A549 (cell line): ENCODE measurements at regions not wholly inside any gene's neighbourhood (a gene's known extent, or its start where the extent isn't known, plus 50 kb on each side); places are given as distances from the start of the nearest gene placed in this dataset.

Experiments
- ATAC-seq, 2 experiments: fragments of 200-7000 bp in 1 of 2; fragments of >200 bp in 1 of 2; cut with Nextera tagmentation in 1 of 2; cut with Tn5 transposase in 1 of 2; 3 replicates each; pipeline versions ENCODE4 v1.8.0 to v1.9.1; 2018 to 2020; ENCODE audit warnings: mild to moderate bottlenecking in 1 of 2, moderate library complexity in 1 of 2
- CTCF ChIA-PET: fragments of 300-600 bp; sonication (Branson Sonifier 250); formaldehyde crosslinking; extraction: SDS; loops from one replicate; lab custom pipeline; 2021; ENCODE audit warnings: antibody characterized with exemption, inconsistent platforms; lab: Yijun Ruan, JAX
- POLR2A ChIA-PET: fragments of 350-600 bp; formaldehyde crosslinking; extraction: SDS; loops from one replicate; lab custom pipeline; 2021; ENCODE audit warnings: antibody characterized with exemption, inconsistent platforms; lab: Yijun Ruan, JAX
- DNase-seq, 2 experiments: peaks; one replicate each; pipeline versions ENCODE4 v3.0.0 to v3.0.0-alpha.2; 2011 to 2016; ENCODE audit warnings: low read depth in 1 of 2, low spot score in 1 of 2
- FAIRE-seq: peaks from 2 replicates; lab custom pipeline; 2011; peaks lifted over from hg19 to GRCh38; lab: Jason Lieb, UNC
- H3K27ac ChIP-seq, 2 experiments: fragments of >200 bp; sonication (Bioruptor Twin); formaldehyde crosslinking; 3 replicates each; pipeline ENCODE4 v1.5.1; 2016 to 2017
- H3K4me1 ChIP-seq: fragments of >200 bp; sonication (Bioruptor Twin); formaldehyde crosslinking; 3 replicates; pipeline ENCODE4 v1.6.1; 2016
- H3K4me2 ChIP-seq: fragments of >200 bp; sonication (Bioruptor Twin); formaldehyde crosslinking; 3 replicates; pipeline ENCODE4 v1.6.1; 2016
- H3K4me3 ChIP-seq: fragments of >200 bp; sonication (Bioruptor Twin); formaldehyde crosslinking; 3 replicates; pipeline ENCODE4 v1.5.1; 2016
- H3K9me3 ChIP-seq: fragments of >200 bp; sonication (Bioruptor Twin); formaldehyde crosslinking; 3 replicates; pipeline ENCODE4 v1.6.1; 2016
- BHLHE40 ChIP-seq: IDR thresholded peaks from 2 replicates; pipeline ENCODE4 v1.6.1; 2012; ENCODE audit warnings: low read depth, low read length, inconsistent platforms
- CBX8 ChIP-seq: fragments of 200-600 bp; sonication (generic); IDR thresholded peaks from 2 replicates; pipeline ENCODE4 v1.6.1; 2016
- CEBPB ChIP-seq, 2 experiments: fragments of >200 bp in 1 of 2; sonication (Bioruptor Twin) in 1 of 2; formaldehyde crosslinking in 1 of 2; IDR thresholded peaks; 2 replicates each; pipeline ENCODE4 v1.6.1; 2012 to 2016
- EHF ChIP-seq: fragments of 250-450 bp; sonication (Bioruptor Pico); IDR thresholded peaks from 2 replicates; pipeline ENCODE4 v1.5.0; 2020; ENCODE audit warnings: mild to moderate bottlenecking
- HDAC2 ChIP-seq: fragments of 200-600 bp; sonication (generic); IDR thresholded peaks from 2 replicates; pipeline ENCODE4 v1.6.1; 2016
- HMGXB4 ChIP-seq: fragments of 250-450 bp; sonication (Bioruptor Pico); IDR thresholded peaks from 2 replicates; pipeline ENCODE4 v1.5.0; 2021; ENCODE audit warnings: mild to moderate bottlenecking, moderate library complexity, borderline replicate concordance
- KDM1A ChIP-seq: fragments of 200-600 bp; sonication (generic); IDR thresholded peaks from 2 replicates; pipeline ENCODE4 v1.6.1; 2016; ENCODE audit warnings: low read depth, mild to moderate bottlenecking
- MAZ ChIP-seq: fragments of 150-350 bp; IDR thresholded peaks from 2 replicates; pipeline ENCODE4 v1.6.1; 2014; ENCODE audit warnings: antibody characterized with exemption, low read depth, low read length, borderline replicate concordance
- MYC ChIP-seq: IDR thresholded peaks from 2 replicates; pipeline ENCODE4 v1.6.1; 2012; ENCODE audit warnings: mild to moderate bottlenecking, inconsistent platforms, low read length, improper control_type of control experiment, borderline replicate concordance
- NFE2L2 ChIP-seq: fragments of 150-350 bp; conservative IDR thresholded peaks from 2 replicates; pipeline ENCODE4 v1.6.1; 2014; ENCODE audit warnings: low read length
- NR3C1 ChIP-seq: fragments of >200 bp; sonication (Bioruptor Twin); formaldehyde crosslinking; IDR thresholded peaks from 3 replicates; pipeline ENCODE4 v1.6.1; 2017
- POLR2A ChIP-seq: IDR thresholded peaks from 2 replicates; pipeline ENCODE4 v1.6.1; 2012; ENCODE audit warnings: mild to moderate bottlenecking, low read length
- POLR2AphosphoS2 ChIP-seq: conservative IDR thresholded peaks from 2 replicates; pipeline ENCODE4 v1.6.1; 2012; ENCODE audit warnings: low read length, improper control_type of control experiment, inconsistent platforms
- RAD21 ChIP-seq, 2 experiments: fragments of >200 bp in 1 of 2; sonication (Bioruptor Twin) in 1 of 2; formaldehyde crosslinking in 1 of 2; IDR thresholded peaks in 1 of 2; conservative IDR thresholded peaks in 1 of 2; 2 replicates in 1 of 2; 3 replicates in 1 of 2; pipeline ENCODE4 v1.6.1; 2012 to 2018; ENCODE audit warnings: inconsistent platforms in 1 of 2
- SREBF2 ChIP-seq: fragments of 450-650 bp; IDR thresholded peaks from 2 replicates; pipeline ENCODE4 v1.6.1; 2014; ENCODE audit warnings: mild to moderate bottlenecking, moderate library complexity
- USF2 ChIP-seq: fragments of 450-650 bp; IDR thresholded peaks from 2 replicates; pipeline ENCODE4 v1.6.1; 2014; ENCODE audit warnings: antibody characterized with exemption
- ZNF302 ChIP-seq: fragments of 250-450 bp; sonication (Bioruptor Pico); IDR thresholded peaks from 2 replicates; pipeline ENCODE4 v1.9.0; 2021; ENCODE audit warnings: inconsistent platforms, mild to moderate bottlenecking, moderate library complexity
- ZSCAN20 ChIP-seq: fragments of 250-450 bp; sonication (Bioruptor Pico); IDR thresholded peaks from 2 replicates; pipeline ENCODE4 v1.8.0; 2022; ENCODE audit warnings: mild to moderate bottlenecking, moderate library complexity
- WGBS: methylation state at CpG from one replicate; pipeline ENCODE4 v1.1.6; 2017; ENCODE audit errors: missing lambda C conversion rate; 5-methylcytosine and 5-hydroxymethylcytosine counted together
- TF ChIP-seq, protein P1 (sequence below): fragments of 150-350 bp; IDR thresholded peaks from 2 replicates; pipeline ENCODE4 v1.6.1; 2014; ENCODE audit warnings: low read depth, mild to moderate bottlenecking, low read length
- TF ChIP-seq, protein P2 (sequence below): fragments of 250-450 bp; sonication (Bioruptor Pico); IDR thresholded peaks from 2 replicates; pipeline ENCODE4 v1.5.0; 2020; ENCODE audit warnings: low read depth, mild to moderate bottlenecking, moderate library complexity
- TF ChIP-seq, protein P3 (sequence below): fragments of >200 bp; sonication (Bioruptor Twin); formaldehyde crosslinking; IDR thresholded peaks from 2 replicates; pipeline ENCODE4 v1.6.1; 2016

DNA sequence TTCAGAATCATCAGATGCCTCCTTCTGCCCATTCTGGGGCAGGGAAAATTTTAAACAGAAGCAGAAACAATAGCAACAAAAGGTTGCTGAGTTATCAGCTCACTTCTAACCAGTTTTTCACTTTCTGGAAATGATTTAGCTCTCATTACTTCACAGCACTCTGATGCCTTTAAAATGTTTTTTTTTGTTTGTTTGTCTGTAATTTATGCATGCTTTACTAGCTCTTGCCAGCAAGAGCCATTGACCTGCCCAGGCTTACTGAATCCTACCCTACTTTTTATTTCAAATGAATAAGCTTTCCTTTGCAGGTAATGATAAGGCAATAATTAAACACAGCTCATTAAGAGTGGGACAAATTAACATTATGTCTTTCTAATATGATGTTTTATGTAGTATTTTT is 466.1 kb upstream of the NOVA1 start:
- no peak for ATAC-seq
- Histone ChIP-seq H3K9me3 (no peaks in the 10 kb centered on the region), H3K4me3 (no peak overlapping the region), H3K27ac (no peak overlapping the region), H3K4me1 (no peaks in the 10 kb centered on the region), H3K4me2 (no peak overlapping the region)
- TF ChIP-seq EHF (CRISPR knock-in tag) = no peak
- no peak for TF ChIP-seq HMGXB4 (CRISPR knock-in tag)
- no peak for TF ChIP-seq USF2
- ChIA-PET CTCF (no interaction called here), POLR2A (no interaction called here)
- DNase-seq = no peak
- no peak for FAIRE-seq

DNA sequence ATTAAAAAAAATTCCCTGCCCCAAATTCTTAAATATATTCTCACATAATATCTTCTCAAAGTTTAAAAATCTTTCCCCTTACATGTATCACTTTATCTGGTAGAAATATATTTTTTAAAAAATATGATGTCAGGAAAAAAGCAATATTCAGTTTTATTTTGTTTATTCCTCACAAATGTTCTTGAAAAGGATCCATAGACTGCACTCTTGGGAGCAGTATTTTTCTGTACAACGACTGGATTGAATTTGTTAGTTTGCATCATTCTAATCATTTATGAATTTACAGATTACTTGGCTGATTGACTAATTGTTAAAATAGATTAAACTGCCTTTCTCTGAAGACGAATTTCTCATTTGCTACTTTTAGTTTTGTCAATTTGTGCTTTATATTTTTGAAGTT is 468.1 kb upstream of the NOVA1 start:
- Histone ChIP-seq H3K4me3 (no peak overlapping the region), H3K4me2 (no peak overlapping the region), H3K4me1 (no peaks in the 10 kb centered on the region)
- ATAC-seq (no peak), DNase-seq (no peak)
- CTCF ChIA-PET = no interaction called here
- WGBS = 3% methylated on average over 2 of the region's 2 CpGs
- TF ChIP-seq, protein P1, sequence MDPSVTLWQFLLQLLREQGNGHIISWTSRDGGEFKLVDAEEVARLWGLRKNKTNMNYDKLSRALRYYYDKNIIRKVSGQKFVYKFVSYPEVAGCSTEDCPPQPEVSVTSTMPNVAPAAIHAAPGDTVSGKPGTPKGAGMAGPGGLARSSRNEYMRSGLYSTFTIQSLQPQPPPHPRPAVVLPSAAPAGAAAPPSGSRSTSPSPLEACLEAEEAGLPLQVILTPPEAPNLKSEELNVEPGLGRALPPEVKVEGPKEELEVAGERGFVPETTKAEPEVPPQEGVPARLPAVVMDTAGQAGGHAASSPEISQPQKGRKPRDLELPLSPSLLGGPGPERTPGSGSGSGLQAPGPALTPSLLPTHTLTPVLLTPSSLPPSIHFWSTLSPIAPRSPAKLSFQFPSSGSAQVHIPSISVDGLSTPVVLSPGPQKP = no peak
- TF ChIP-seq MYC (no peak), CEBPB (IDR thresholded peaks at IDR 0.05) (no peak), POLR2A (no peak), ZSCAN20 (CRISPR knock-in tag) (no peak), BHLHE40 (no peak), ZNF302 (CRISPR knock-in tag) (no peak), CBX8 (no peak), RAD21 (conservative IDR thresholded peaks at IDR 0.05 in 1 of 2, IDR thresholded peaks at IDR 0.05 in 1 of 2) (no peak), MAZ (no peak), NR3C1 (no peak), KDM1A (no peak), POLR2AphosphoS2 (no peak), USF2 (no peak)
- TF ChIP-seq, protein P2, sequence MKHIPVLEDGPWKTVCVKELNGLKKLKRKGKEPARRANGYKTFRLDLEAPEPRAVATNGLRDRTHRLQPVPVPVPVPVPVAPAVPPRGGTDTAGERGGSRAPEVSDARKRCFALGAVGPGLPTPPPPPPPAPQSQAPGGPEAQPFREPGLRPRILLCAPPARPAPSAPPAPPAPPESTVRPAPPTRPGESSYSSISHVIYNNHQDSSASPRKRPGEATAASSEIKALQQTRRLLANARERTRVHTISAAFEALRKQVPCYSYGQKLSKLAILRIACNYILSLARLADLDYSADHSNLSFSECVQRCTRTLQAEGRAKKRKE = no peak
- TF ChIP-seq, protein P3, sequence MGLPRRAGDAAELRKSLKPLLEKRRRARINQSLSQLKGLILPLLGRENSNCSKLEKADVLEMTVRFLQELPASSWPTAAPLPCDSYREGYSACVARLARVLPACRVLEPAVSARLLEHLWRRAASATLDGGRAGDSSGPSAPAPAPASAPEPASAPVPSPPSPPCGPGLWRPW = no peak
- TF ChIP-seq, all 56 proteins: peak for 0
- Histone ChIP-seq H3K9me3 (no peaks in the 10 kb centered on the region), H3K27ac (no peak overlapping the region)
- no peak for FAIRE-seq
- POLR2A ChIA-PET = no interaction called here

GRCh38 chr14:27067961-27068360 is 470.1 kb upstream of the NOVA1 start:
- no peak for FAIRE-seq
- no peak for DNase-seq
- ATAC-seq = no peak
- Histone ChIP-seq H3K4me2 (no peak overlapping the region), H3K27ac (no peak overlapping the region), H3K9me3 (no peaks in the 10 kb centered on the region), H3K4me1 (no peaks in the 10 kb centered on the region), H3K4me3 (no peak overlapping the region)
- ChIA-PET CTCF (no interaction called here), POLR2A (no interaction called here)
- TF ChIP-seq SREBF2 (no peak), NR3C1 (no peak), NFE2L2 (no peak), HDAC2 (no peak)
- 33% methylated on average over 2 of the region's 2 CpGs for WGBS
